ENCODE measurements at regions not wholly inside any gene's neighbourhood (a gene's known extent, or its start where the extent isn't known, plus 50 kb on each side); places are given as distances from the start of the nearest gene placed in this dataset.

DNA sequence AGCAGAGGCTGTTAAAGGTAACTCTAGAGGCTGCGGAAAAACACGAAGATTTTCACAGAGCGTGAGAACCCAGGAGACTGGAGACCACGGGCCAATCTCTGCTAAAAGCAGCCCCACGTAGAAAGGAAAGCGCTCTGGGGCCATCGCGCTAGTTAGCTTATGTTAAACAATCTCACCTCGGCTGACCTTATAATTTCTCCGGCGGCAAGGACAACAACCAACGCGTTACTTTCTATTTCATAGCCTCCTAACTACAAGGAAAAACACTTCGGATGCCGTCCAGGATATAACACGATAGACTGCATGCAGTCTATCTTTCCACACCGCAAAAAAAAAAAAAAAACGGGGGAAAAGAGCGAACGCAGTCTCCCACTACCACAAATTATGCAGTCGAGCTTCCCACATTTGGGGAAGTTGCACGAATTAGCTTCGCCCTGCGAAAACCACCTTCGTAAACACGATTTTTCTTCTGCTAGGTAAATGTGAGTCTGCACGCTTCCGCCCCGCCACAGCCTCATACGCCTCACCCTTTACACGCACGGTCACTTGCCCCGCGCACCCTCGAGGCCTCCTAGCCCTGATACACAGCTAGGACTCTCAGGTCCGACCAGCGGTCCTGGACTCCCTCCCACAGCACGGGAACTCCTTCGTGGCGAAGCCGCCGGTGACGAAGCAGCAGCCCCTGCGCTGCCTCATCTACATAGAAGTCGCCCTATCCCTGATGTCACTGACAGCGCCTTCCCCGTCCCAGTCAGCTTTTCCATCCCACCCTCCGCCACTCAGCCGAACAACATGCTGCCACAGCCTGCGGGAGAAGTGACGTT lies 87.8 kb downstream of the PRKAB2 start (continued):
- TF ChIP-seq, protein P1, sequence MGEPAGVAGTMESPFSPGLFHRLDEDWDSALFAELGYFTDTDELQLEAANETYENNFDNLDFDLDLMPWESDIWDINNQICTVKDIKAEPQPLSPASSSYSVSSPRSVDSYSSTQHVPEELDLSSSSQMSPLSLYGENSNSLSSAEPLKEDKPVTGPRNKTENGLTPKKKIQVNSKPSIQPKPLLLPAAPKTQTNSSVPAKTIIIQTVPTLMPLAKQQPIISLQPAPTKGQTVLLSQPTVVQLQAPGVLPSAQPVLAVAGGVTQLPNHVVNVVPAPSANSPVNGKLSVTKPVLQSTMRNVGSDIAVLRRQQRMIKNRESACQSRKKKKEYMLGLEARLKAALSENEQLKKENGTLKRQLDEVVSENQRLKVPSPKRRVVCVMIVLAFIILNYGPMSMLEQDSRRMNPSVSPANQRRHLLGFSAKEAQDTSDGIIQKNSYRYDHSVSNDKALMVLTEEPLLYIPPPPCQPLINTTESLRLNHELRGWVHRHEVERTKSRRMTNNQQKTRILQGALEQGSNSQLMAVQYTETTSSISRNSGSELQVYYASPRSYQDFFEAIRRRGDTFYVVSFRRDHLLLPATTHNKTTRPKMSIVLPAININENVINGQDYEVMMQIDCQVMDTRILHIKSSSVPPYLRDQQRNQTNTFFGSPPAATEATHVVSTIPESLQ (CRISPR knock-in tag; IDR thresholded peaks at IDR 0.05): peak; percentile 74
- TF ChIP-seq RBFOX2 (IDR thresholded peaks at IDR 0.05; ENCODE audit: low read depth, low read length) (peak; percentile 100), ZNF134 (CRISPR knock-in tag; conservative IDR thresholded peaks at IDR 0.05) (no peak), NONO (IDR thresholded peaks at IDR 0.05; ENCODE audit: low read depth in 2 of 2, low read length in 1 of 2) (peak; percentile 71 to 98), HNRNPUL1 (IDR thresholded peaks at IDR 0.05; ENCODE audit: low read length) (peak; percentile 96), ZNF12 (CRISPR knock-in tag; IDR thresholded peaks at IDR 0.05) (no peak; the same call in 1 of the 2 replicates), PURB (CRISPR knock-in tag; IDR thresholded peaks at IDR 0.05; ENCODE audit: low read depth) (no peak), HNRNPL (IDR thresholded peaks at IDR 0.05; ENCODE audit: low read depth, low read length) (peak; percentile 87), CHD2 (IDR thresholded peaks at IDR 0.05; ENCODE audit: low read depth, low read length) (peak; percentile 69), ZNF75A (CRISPR knock-in tag; IDR thresholded peaks at IDR 0.05) (peak; percentile 61; the same call in 1 of the 2 replicates)
- TF ChIP-seq, protein P2, sequence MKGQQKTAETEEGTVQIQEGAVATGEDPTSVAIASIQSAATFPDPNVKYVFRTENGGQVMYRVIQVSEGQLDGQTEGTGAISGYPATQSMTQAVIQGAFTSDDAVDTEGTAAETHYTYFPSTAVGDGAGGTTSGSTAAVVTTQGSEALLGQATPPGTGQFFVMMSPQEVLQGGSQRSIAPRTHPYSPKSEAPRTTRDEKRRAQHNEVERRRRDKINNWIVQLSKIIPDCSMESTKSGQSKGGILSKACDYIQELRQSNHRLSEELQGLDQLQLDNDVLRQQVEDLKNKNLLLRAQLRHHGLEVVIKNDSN (CRISPR knock-in tag; IDR thresholded peaks at IDR 0.05): no peak
- TF ChIP-seq, protein P3, sequence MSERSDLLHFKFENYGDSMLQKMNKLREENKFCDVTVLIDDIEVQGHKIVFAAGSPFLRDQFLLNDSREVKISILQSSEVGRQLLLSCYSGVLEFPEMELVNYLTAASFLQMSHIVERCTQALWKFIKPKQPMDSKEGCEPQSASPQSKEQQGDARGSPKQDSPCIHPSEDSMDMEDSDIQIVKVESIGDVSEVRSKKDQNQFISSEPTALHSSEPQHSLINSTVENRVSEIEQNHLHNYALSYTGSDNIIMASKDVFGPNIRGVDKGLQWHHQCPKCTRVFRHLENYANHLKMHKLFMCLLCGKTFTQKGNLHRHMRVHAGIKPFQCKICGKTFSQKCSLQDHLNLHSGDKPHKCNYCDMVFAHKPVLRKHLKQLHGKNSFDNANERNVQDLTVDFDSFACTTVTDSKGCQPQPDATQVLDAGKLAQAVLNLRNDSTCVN (CRISPR knock-in tag; IDR thresholded peaks at IDR 0.05): peak; percentile 99
- TF ChIP-seq, protein P4, sequence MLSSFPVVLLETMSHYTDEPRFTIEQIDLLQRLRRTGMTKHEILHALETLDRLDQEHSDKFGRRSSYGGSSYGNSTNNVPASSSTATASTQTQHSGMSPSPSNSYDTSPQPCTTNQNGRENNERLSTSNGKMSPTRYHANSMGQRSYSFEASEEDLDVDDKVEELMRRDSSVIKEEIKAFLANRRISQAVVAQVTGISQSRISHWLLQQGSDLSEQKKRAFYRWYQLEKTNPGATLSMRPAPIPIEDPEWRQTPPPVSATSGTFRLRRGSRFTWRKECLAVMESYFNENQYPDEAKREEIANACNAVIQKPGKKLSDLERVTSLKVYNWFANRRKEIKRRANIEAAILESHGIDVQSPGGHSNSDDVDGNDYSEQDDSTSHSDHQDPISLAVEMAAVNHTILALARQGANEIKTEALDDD (IDR thresholded peaks at IDR 0.05): peak; percentile 93
- TF ChIP-seq, protein P5, sequence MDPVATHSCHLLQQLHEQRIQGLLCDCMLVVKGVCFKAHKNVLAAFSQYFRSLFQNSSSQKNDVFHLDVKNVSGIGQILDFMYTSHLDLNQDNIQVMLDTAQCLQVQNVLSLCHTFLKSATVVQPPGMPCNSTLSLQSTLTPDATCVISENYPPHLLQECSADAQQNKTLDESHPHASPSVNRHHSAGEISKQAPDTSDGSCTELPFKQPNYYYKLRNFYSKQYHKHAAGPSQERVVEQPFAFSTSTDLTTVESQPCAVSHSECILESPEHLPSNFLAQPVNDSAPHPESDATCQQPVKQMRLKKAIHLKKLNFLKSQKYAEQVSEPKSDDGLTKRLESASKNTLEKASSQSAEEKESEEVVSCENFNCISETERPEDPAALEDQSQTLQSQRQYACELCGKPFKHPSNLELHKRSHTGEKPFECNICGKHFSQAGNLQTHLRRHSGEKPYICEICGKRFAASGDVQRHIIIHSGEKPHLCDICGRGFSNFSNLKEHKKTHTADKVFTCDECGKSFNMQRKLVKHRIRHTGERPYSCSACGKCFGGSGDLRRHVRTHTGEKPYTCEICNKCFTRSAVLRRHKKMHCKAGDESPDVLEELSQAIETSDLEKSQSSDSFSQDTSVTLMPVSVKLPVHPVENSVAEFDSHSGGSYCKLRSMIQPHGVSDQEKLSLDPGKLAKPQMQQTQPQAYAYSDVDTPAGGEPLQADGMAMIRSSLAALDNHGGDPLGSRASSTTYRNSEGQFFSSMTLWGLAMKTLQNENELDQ (CRISPR knock-in tag; IDR thresholded peaks at IDR 0.05; ENCODE audit: borderline replicate concordance): no peak

All from K562 (cell line).